ENCODE measurements at regions not wholly inside any gene's neighbourhood (a gene's known extent, or its start where the extent isn't known, plus 50 kb on each side); places are given as distances from the start of the nearest gene placed in this dataset.

DNA sequence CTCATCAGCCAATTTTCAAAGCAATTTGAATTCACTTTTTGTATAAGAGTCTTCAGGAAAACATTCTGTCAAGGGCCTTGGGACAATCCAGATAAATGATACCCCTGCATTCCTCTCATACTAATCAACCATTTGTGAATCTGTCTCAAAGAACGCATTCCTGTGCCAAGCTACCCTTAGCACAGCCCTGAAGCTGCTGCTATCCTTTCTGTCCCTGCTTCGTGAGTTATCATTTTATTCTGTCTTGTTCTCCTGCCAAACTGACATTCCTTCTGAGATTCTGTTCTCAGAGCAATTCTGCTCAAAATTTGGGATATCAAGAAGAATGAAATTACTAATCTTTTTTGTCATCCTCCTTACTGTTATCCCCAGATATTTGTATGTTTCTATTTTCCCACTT, 213.9 kb upstream of the STXBP5 start:
- H3K79me2 ChIP-seq (ENCODE audit: low read length), result no peaks in the 10 kb centered on the region

DNA sequence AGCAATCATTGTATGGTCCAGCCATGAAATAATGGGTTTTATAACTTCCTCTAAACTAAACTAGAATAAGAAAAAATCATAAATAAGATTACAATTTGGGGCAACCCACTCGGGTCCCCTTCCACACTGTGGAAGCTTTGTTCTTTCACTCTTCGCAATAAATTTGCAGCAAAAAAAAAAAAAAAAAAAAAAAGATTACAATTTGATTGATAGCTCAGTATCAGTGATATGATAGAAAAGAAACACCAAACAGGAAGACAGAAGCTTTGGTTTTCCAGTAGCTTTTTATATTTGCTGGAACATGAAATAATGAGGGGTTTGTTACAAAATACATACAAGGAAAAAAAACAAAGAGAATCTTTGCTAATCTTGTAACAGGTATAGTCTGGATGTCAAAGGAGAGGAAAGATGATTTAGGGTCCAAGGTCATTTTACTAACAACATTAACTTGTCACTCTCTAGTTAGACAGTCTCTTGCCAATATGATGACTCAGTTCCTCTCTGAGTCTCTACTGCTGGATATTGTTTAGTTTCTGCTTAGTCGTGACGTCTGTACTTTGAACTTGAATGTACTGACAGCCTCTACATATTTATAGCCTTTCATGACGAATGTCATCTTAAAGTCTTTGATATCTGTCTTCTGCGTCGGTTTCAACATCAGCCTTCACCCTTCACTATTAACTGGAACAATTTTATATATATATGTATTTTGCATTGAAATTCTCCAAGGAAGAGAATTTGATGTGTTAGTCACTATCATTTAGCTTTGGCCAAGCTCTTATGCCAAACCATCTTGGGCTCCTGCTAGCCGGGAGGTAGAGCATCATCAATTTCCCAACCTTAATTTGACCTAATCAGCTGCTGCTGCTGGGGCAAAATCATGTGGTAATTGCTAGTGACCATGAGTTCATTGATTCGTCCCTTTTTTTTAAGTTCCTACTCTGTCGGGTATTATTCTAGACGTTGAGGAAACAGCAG, 213.1 kb upstream of the STXBP5 start:
- Histone ChIP-seq H3K9ac (ENCODE audit: low read length) (no peak overlapping the region), H3K4me2 (ENCODE audit: low read depth, low read length) (no peak overlapping the region), H3K27me3 (replicated peaks; ENCODE audit: insufficient read depth, low read length) (no peaks in the 10 kb centered on the region), H3K27ac (ENCODE audit: low read length) (no peak overlapping the region), H3F3A (ENCODE audit: insufficient read depth, low read length) (no peaks in the 10 kb centered on the region), H3K36me3 (replicated peaks; ENCODE audit: insufficient read depth, low read length) (no peaks in the 10 kb centered on the region), H3K9me2 (replicated peaks; ENCODE audit: insufficient read depth, low read length) (no peaks in the 10 kb centered on the region), H2AFZ (ENCODE audit: low read length) (no peak overlapping the region), H4K20me1 (ENCODE audit: insufficient read depth, low read length) (no peaks in the 10 kb centered on the region), H3K4me3 (ENCODE audit: low read length) (no peak overlapping the region), H3K79me2 (ENCODE audit: low read length) (no peaks in the 10 kb centered on the region), H3K4me1 (ENCODE audit: low read length) (no peaks in the 10 kb centered on the region), H3K9me3 (replicated peaks; ENCODE audit: insufficient read depth, low read length) (no peaks in the 10 kb centered on the region)
- TF ChIP-seq, protein P1, sequence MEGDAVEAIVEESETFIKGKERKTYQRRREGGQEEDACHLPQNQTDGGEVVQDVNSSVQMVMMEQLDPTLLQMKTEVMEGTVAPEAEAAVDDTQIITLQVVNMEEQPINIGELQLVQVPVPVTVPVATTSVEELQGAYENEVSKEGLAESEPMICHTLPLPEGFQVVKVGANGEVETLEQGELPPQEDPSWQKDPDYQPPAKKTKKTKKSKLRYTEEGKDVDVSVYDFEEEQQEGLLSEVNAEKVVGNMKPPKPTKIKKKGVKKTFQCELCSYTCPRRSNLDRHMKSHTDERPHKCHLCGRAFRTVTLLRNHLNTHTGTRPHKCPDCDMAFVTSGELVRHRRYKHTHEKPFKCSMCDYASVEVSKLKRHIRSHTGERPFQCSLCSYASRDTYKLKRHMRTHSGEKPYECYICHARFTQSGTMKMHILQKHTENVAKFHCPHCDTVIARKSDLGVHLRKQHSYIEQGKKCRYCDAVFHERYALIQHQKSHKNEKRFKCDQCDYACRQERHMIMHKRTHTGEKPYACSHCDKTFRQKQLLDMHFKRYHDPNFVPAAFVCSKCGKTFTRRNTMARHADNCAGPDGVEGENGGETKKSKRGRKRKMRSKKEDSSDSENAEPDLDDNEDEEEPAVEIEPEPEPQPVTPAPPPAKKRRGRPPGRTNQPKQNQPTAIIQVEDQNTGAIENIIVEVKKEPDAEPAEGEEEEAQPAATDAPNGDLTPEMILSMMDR (IDR thresholded peaks at IDR 0.05; ENCODE audit: low read length), result no peak
- TF ChIP-seq EZH2phosphoT487 (IDR thresholded peaks at IDR 0.05; ENCODE audit: low read length) (no peak), EZH2 (optimal IDR thresholded peaks at IDR 0.05; ENCODE audit: low read depth, low read length) (no peak)
- no peak for DNase-seq

More for the DNA sequence above, 213.9 kb upstream of the STXBP5 start:
- H3K4me3 ChIP-seq (ENCODE audit: low read length), result no peak overlapping the region
- DNase-seq, result no peak
- no peak overlapping the region for H3K27ac ChIP-seq (ENCODE audit: low read length)
- no peak for TF ChIP-seq EZH2phosphoT487 (IDR thresholded peaks at IDR 0.05; ENCODE audit: low read length)
- TF ChIP-seq, protein P1 (IDR thresholded peaks at IDR 0.05; ENCODE audit: low read length), result no peak
- TF ChIP-seq EZH2 (optimal IDR thresholded peaks at IDR 0.05; ENCODE audit: low read depth, low read length), result no peak
- no peaks in the 10 kb centered on the region for H3K27me3 ChIP-seq (replicated peaks; ENCODE audit: insufficient read depth, low read length)
- H4K20me1 ChIP-seq (ENCODE audit: insufficient read depth, low read length), result no peaks in the 10 kb centered on the region
- H3F3A ChIP-seq (ENCODE audit: insufficient read depth, low read length), result no peaks in the 10 kb centered on the region
- no peak overlapping the region for H3K4me2 ChIP-seq (ENCODE audit: low read depth, low read length)
- H3K9me2 ChIP-seq (replicated peaks; ENCODE audit: insufficient read depth, low read length), result no peaks in the 10 kb centered on the region
- no peaks in the 10 kb centered on the region for H3K4me1 ChIP-seq (ENCODE audit: low read length)
- H3K9ac ChIP-seq (ENCODE audit: low read length), result no peak overlapping the region
- no peaks in the 10 kb centered on the region for H3K36me3 ChIP-seq (replicated peaks; ENCODE audit: insufficient read depth, low read length)
- no peaks in the 10 kb centered on the region for H3K9me3 ChIP-seq (replicated peaks; ENCODE audit: insufficient read depth, low read length)
- no peak overlapping the region for H2AFZ ChIP-seq (ENCODE audit: low read length)

GRCh38 chr6:146997062-146997461, 207.2 kb upstream of the STXBP5 start:
- Histone ChIP-seq H3K4me3 (ENCODE audit: low read length) (no peak overlapping the region), H3K79me2 (ENCODE audit: low read length) (no peaks in the 10 kb centered on the region)

More at GRCh38 chr6:146997062-146997461, 207.2 kb upstream of the STXBP5 start:
- Histone ChIP-seq H3K27me3 (replicated peaks; ENCODE audit: insufficient read depth, low read length) (no peaks in the 10 kb centered on the region), H2AFZ (ENCODE audit: low read length) (no peak overlapping the region), H3K27ac (ENCODE audit: low read length) (no peak overlapping the region), H3K9ac (ENCODE audit: low read length) (no peak overlapping the region), H3K36me3 (replicated peaks; ENCODE audit: insufficient read depth, low read length) (no peaks in the 10 kb centered on the region), H4K20me1 (ENCODE audit: insufficient read depth, low read length) (no peaks in the 10 kb centered on the region), H3K9me2 (replicated peaks; ENCODE audit: insufficient read depth, low read length) (no peaks in the 10 kb centered on the region), H3F3A (ENCODE audit: insufficient read depth, low read length) (no peaks in the 10 kb centered on the region), H3K9me3 (replicated peaks; ENCODE audit: insufficient read depth, low read length) (no peaks in the 10 kb centered on the region), H3K4me1 (ENCODE audit: low read length) (no peaks in the 10 kb centered on the region), H3K4me2 (ENCODE audit: low read depth, low read length) (no peak overlapping the region)
- no peak for DNase-seq
- TF ChIP-seq, protein P1 (IDR thresholded peaks at IDR 0.05; ENCODE audit: low read length), result no peak
- TF ChIP-seq EZH2 (optimal IDR thresholded peaks at IDR 0.05; ENCODE audit: low read depth, low read length), result no peak
- TF ChIP-seq EZH2phosphoT487 (IDR thresholded peaks at IDR 0.05; ENCODE audit: low read length), result no peak

All from MM.1S (cell line).